ENCODE measurements at regions not wholly inside any gene's neighbourhood (a gene's known extent, or its start where the extent isn't known, plus 50 kb on each side); places are given as distances from the start of the nearest gene placed in this dataset.

GRCh38 chr20:11394145-11394833 is 523.4 kb upstream of the BTBD3 start:
- H3K4me3 ChIP-seq (ENCODE audit: low read depth in 1 of 5, low read length in 5 of 5) = no peak overlapping the region
- H3K9ac ChIP-seq (ENCODE audit: low read length in 5 of 5) = no peak overlapping the region
- H3K27me3 ChIP-seq (ENCODE audit: control insufficient read depth in 5 of 5, insufficient read depth in 4 of 5, low read length in 5 of 5) = no peaks in the 10 kb centered on the region
- H3K9me3 ChIP-seq (ENCODE audit: control insufficient read depth in 5 of 5, low read length in 5 of 5) = no peaks in the 10 kb centered on the region
- H3K27ac ChIP-seq (ENCODE audit: low read depth, low read length) = no peak overlapping the region
- H3K4me1 ChIP-seq (ENCODE audit: control insufficient read depth in 5 of 5, insufficient read depth in 5 of 5, low read length in 5 of 5) = no peaks in the 10 kb centered on the region
- H3K36me3 ChIP-seq (ENCODE audit: control insufficient read depth in 5 of 5, insufficient read depth in 5 of 5, low read length in 5 of 5) = no peaks in the 10 kb centered on the region

- Histone ChIP-seq H3K27ac (ENCODE audit: low read depth, low read length) (no peak overlapping the region), H3K4me3 (ENCODE audit: low read depth in 1 of 5, low read length in 5 of 5) (no peak overlapping the region), H3K4me1 (ENCODE audit: control insufficient read depth in 5 of 5, insufficient read depth in 5 of 5, low read length in 5 of 5) (no peaks in the 10 kb centered on the region), H3K9ac (ENCODE audit: low read length in 5 of 5) (no peak overlapping the region), H3K9me3 (ENCODE audit: control insufficient read depth in 5 of 5, low read length in 5 of 5) (no peaks in the 10 kb centered on the region), H3K27me3 (ENCODE audit: control insufficient read depth in 5 of 5, insufficient read depth in 4 of 5, low read length in 5 of 5) (no peaks in the 10 kb centered on the region), H3K36me3 (ENCODE audit: control insufficient read depth in 5 of 5, insufficient read depth in 5 of 5, low read length in 5 of 5) (no peaks in the 10 kb centered on the region)
These were observed 522.1 kb upstream of the BTBD3 start for GRCh38 chr20:11395581-11395980.

- no peak overlapping the region for H3K9ac ChIP-seq (ENCODE audit: low read length in 5 of 5)
- H3K27me3 ChIP-seq (ENCODE audit: control insufficient read depth in 5 of 5, insufficient read depth in 4 of 5, low read length in 5 of 5) = no peaks in the 10 kb centered on the region
- no peaks in the 10 kb centered on the region for H3K9me3 ChIP-seq (ENCODE audit: control insufficient read depth in 5 of 5, low read length in 5 of 5)
- H3K36me3 ChIP-seq (ENCODE audit: control insufficient read depth in 5 of 5, insufficient read depth in 5 of 5, low read length in 5 of 5) = no peaks in the 10 kb centered on the region
- H3K4me1 ChIP-seq (ENCODE audit: control insufficient read depth in 5 of 5, insufficient read depth in 5 of 5, low read length in 5 of 5) = no peaks in the 10 kb centered on the region
- no peak overlapping the region for H3K27ac ChIP-seq (ENCODE audit: low read depth, low read length)
- no peak overlapping the region for H3K4me3 ChIP-seq (ENCODE audit: low read depth in 1 of 5, low read length in 5 of 5)
These were observed 515.7 kb upstream of the BTBD3 start for GRCh38 chr20:11401988-11402387.

GRCh38 chr20:11403711-11404110 is 514.0 kb upstream of the BTBD3 start:
- Histone ChIP-seq H3K36me3 (ENCODE audit: control insufficient read depth in 5 of 5, insufficient read depth in 5 of 5, low read length in 5 of 5) (no peaks in the 10 kb centered on the region), H3K27ac (ENCODE audit: low read depth, low read length) (no peak overlapping the region), H3K9ac (ENCODE audit: low read length in 5 of 5) (no peak overlapping the region), H3K9me3 (ENCODE audit: control insufficient read depth in 5 of 5, low read length in 5 of 5) (no peaks in the 10 kb centered on the region), H3K27me3 (ENCODE audit: control insufficient read depth in 5 of 5, insufficient read depth in 4 of 5, low read length in 5 of 5) (no peaks in the 10 kb centered on the region), H3K4me3 (ENCODE audit: low read depth in 1 of 5, low read length in 5 of 5) (no peak overlapping the region), H3K4me1 (ENCODE audit: control insufficient read depth in 5 of 5, insufficient read depth in 5 of 5, low read length in 5 of 5) (no peaks in the 10 kb centered on the region)

GRCh38 chr20:11406877-11407276 is 510.8 kb upstream of the BTBD3 start:
- no peak overlapping the region for H3K27ac ChIP-seq (ENCODE audit: low read depth, low read length)

GRCh38 chr20:11409561-11409960 is 508.1 kb upstream of the BTBD3 start:
- H3K9ac ChIP-seq (ENCODE audit: low read length in 5 of 5) = no peak overlapping the region
- no peaks in the 10 kb centered on the region for H3K36me3 ChIP-seq (ENCODE audit: control insufficient read depth in 5 of 5, insufficient read depth in 5 of 5, low read length in 5 of 5)
- H3K9me3 ChIP-seq (ENCODE audit: control insufficient read depth in 5 of 5, low read length in 5 of 5) = peaks cover 0 to 7% (median 5%) of the 10 kb centered on the region in 5 donors
- H3K27me3 ChIP-seq (ENCODE audit: control insufficient read depth in 5 of 5, insufficient read depth in 4 of 5, low read length in 5 of 5) = no peaks in the 10 kb centered on the region
- no peaks in the 10 kb centered on the region for H3K4me1 ChIP-seq (ENCODE audit: control insufficient read depth in 5 of 5, insufficient read depth in 5 of 5, low read length in 5 of 5)
- no peak overlapping the region for H3K27ac ChIP-seq (ENCODE audit: low read depth, low read length)
- no peak overlapping the region for H3K4me3 ChIP-seq (ENCODE audit: low read depth in 1 of 5, low read length in 5 of 5)

More at GRCh38 chr20:11406877-11407276, 510.8 kb upstream of the BTBD3 start:
- Histone ChIP-seq H3K9me3 (ENCODE audit: control insufficient read depth in 5 of 5, low read length in 5 of 5) (no peaks in the 10 kb centered on the region), H3K4me1 (ENCODE audit: control insufficient read depth in 5 of 5, insufficient read depth in 5 of 5, low read length in 5 of 5) (no peaks in the 10 kb centered on the region), H3K9ac (ENCODE audit: low read length in 5 of 5) (no peak overlapping the region), H3K27me3 (ENCODE audit: control insufficient read depth in 5 of 5, insufficient read depth in 4 of 5, low read length in 5 of 5) (no peaks in the 10 kb centered on the region), H3K36me3 (ENCODE audit: control insufficient read depth in 5 of 5, insufficient read depth in 5 of 5, low read length in 5 of 5) (no peaks in the 10 kb centered on the region), H3K4me3 (ENCODE audit: low read depth in 1 of 5, low read length in 5 of 5) (no peak overlapping the region)

- Histone ChIP-seq H3K27ac (ENCODE audit: low read depth, low read length) (no peak overlapping the region), H3K9me3 (ENCODE audit: control insufficient read depth in 5 of 5, low read length in 5 of 5) (peaks cover 0 to 7% (median 5%) of the 10 kb centered on the region in 5 donors), H3K4me3 (ENCODE audit: low read depth in 1 of 5, low read length in 5 of 5) (no peak overlapping the region), H3K9ac (ENCODE audit: low read length in 5 of 5) (no peak overlapping the region), H3K4me1 (ENCODE audit: control insufficient read depth in 5 of 5, insufficient read depth in 5 of 5, low read length in 5 of 5) (no peaks in the 10 kb centered on the region), H3K36me3 (ENCODE audit: control insufficient read depth in 5 of 5, insufficient read depth in 5 of 5, low read length in 5 of 5) (no peaks in the 10 kb centered on the region), H3K27me3 (ENCODE audit: control insufficient read depth in 5 of 5, insufficient read depth in 4 of 5, low read length in 5 of 5) (no peaks in the 10 kb centered on the region)
These were observed 505.9 kb upstream of the BTBD3 start for GRCh38 chr20:11411765-11412164.

GRCh38 chr20:11426948-11427347 is 490.7 kb upstream of the BTBD3 start:
- Histone ChIP-seq H3K27ac (ENCODE audit: low read depth, low read length) (no peak overlapping the region), H3K4me1 (ENCODE audit: control insufficient read depth in 5 of 5, insufficient read depth in 5 of 5, low read length in 5 of 5) (no peaks in the 10 kb centered on the region), H3K4me3 (ENCODE audit: low read depth in 1 of 5, low read length in 5 of 5) (no peak overlapping the region), H3K36me3 (ENCODE audit: control insufficient read depth in 5 of 5, insufficient read depth in 5 of 5, low read length in 5 of 5) (no peaks in the 10 kb centered on the region), H3K27me3 (ENCODE audit: control insufficient read depth in 5 of 5, insufficient read depth in 4 of 5, low read length in 5 of 5) (no peaks in the 10 kb centered on the region), H3K9ac (ENCODE audit: low read length in 5 of 5) (no peak overlapping the region), H3K9me3 (ENCODE audit: control insufficient read depth in 5 of 5, low read length in 5 of 5) (no peaks in the 10 kb centered on the region)

- Histone ChIP-seq H3K9ac (ENCODE audit: low read length in 5 of 5) (no peak overlapping the region), H3K4me1 (ENCODE audit: control insufficient read depth in 5 of 5, insufficient read depth in 5 of 5, low read length in 5 of 5) (no peaks in the 10 kb centered on the region), H3K27me3 (ENCODE audit: control insufficient read depth in 5 of 5, insufficient read depth in 4 of 5, low read length in 5 of 5) (no peaks in the 10 kb centered on the region), H3K4me3 (ENCODE audit: low read depth in 1 of 5, low read length in 5 of 5) (no peak overlapping the region), H3K36me3 (ENCODE audit: control insufficient read depth in 5 of 5, insufficient read depth in 5 of 5, low read length in 5 of 5) (no peaks in the 10 kb centered on the region), H3K9me3 (ENCODE audit: control insufficient read depth in 5 of 5, low read length in 5 of 5) (no peaks in the 10 kb centered on the region), H3K27ac (ENCODE audit: low read depth, low read length) (no peak overlapping the region)
These were observed 488.5 kb upstream of the BTBD3 start for GRCh38 chr20:11429168-11429567.

- H3K27ac ChIP-seq (ENCODE audit: low read depth, low read length) = no peak overlapping the region
- no peaks in the 10 kb centered on the region for H3K36me3 ChIP-seq (ENCODE audit: control insufficient read depth in 5 of 5, insufficient read depth in 5 of 5, low read length in 5 of 5)
- no peaks in the 10 kb centered on the region for H3K9me3 ChIP-seq (ENCODE audit: control insufficient read depth in 5 of 5, low read length in 5 of 5)
- H3K4me1 ChIP-seq (ENCODE audit: control insufficient read depth in 5 of 5, insufficient read depth in 5 of 5, low read length in 5 of 5) = no peaks in the 10 kb centered on the region
- no peak overlapping the region for H3K9ac ChIP-seq (ENCODE audit: low read length in 5 of 5)
- H3K4me3 ChIP-seq (ENCODE audit: low read depth in 1 of 5, low read length in 5 of 5) = no peak overlapping the region
- H3K27me3 ChIP-seq (ENCODE audit: control insufficient read depth in 5 of 5, insufficient read depth in 4 of 5, low read length in 5 of 5) = no peaks in the 10 kb centered on the region
These were observed 487.7 kb upstream of the BTBD3 start for GRCh38 chr20:11429889-11430519.

Data from subcutaneous abdominal adipose tissue (tissue), 5 donors.